SK-N-MC (cell line): ENCODE measurements at regions not wholly inside any gene's neighbourhood (a gene's known extent, or its start where the extent isn't known, plus 50 kb on each side); places are given as distances from the start of the nearest gene placed in this dataset.

ENCODE experiments used
- EZH2 ChIP-seq: fragments of 200-600 bp; sonication (generic); IDR thresholded peaks from one replicate; pipeline ENCODE4 v1.6.1; 2017; ENCODE audit warnings: antibody characterized with exemption
- POLR2AphosphoS5 ChIP-seq: IDR thresholded peaks from 2 replicates; pipeline ENCODE4 v1.6.1; 2012; ENCODE audit warnings: mild to moderate bottlenecking, low read depth, low read length, borderline replicate concordance

DNA sequence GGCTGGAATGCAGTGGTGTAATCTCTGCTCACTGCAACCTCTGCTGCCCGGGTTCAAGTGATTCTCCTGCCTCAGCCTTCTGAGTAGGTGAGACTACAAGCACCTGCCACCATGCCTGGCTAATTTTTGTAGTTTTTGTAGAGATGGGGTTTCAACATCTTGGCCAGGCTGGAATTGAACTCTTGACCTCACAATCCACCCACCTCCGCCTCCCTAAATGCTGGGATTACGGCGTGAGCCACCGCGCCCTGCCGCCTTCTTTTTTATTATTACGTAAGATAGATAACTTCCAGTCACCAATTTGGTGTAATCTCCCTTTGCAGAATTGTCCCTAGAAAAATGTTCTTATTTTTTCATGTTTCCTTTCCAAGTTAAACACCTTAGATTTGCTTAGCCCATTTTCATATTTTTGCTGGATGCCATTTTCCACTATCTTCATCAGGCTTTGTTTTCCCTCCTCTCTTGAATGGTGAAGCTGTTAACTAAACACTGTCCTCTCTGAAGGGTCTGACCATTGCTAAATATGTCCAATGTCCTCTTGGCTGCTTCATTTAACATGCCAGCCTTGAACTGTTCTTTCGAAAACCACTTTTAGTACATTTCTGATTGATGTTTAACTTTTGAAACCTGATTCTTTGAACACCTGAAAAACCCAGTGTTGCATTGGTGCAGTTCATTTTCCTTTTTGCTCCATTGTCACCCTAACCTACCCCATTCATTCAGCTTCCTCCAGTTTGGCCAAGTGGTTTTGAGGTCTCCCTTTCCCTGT lies 135.1 kb upstream of the PIK3R1 start:
- TF ChIP-seq POLR2AphosphoS5 = no peak
- TF ChIP-seq EZH2 = no peak
